ENCODE measurements at regions not wholly inside any gene's neighbourhood (a gene's known extent, or its start where the extent isn't known, plus 50 kb on each side); places are given as distances from the start of the nearest gene placed in this dataset.

DNA sequence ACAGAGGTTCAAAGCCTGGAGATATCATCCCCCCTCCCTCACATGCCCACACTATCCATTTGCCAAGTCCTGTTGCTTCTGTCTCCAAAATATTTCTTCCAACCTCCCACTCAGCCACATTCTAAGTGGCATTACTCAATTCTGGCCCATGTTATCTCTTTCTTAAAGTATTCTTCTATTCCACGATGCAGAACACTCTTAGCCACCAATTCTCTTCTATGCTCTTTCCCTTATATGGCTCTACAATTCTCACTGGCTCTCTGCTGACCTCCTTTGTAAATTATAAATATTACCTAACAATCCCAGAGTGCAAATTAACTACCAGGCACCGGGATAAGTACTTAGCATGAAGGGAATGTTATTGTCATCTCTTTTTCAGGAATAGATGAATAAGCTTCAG is 82.4 kb downstream of the KCNJ2 start:
- FAIRE-seq, result no peak
- no peak overlapping the region for H3K4me3 ChIP-seq (ENCODE audit: control insufficient read depth in 2 of 3, extremely low read depth in 1 of 3, insufficient read depth in 2 of 3, low read depth in 1 of 3, low read length in 3 of 3)
- H3K36me3 ChIP-seq (ENCODE audit: control insufficient read depth in 2 of 2, extremely low read depth in 1 of 2, insufficient read depth in 2 of 2, low read length in 2 of 2), result no peaks in the 10 kb centered on the region
- no peak overlapping the region for H3K27ac ChIP-seq (ENCODE audit: control insufficient read depth, insufficient read depth, low read length)
- H3K4me2 ChIP-seq (ENCODE audit: control insufficient read depth, extremely low read depth, insufficient read depth, low read depth, low read length), result no peak overlapping the region
- DNase-seq (ENCODE audit: low read depth, low spot score), result no peak
- H3K9ac ChIP-seq (ENCODE audit: control insufficient read depth, extremely low read depth, insufficient read depth, low read length), result no peak overlapping the region
- no peaks in the 10 kb centered on the region for H3K79me2 ChIP-seq (ENCODE audit: control insufficient read depth, insufficient read depth, low read length)
- no peaks in the 10 kb centered on the region for H3K4me1 ChIP-seq (ENCODE audit: control insufficient read depth, extremely low read depth, insufficient read depth, low read length)
- no peak overlapping the region for H2AFZ ChIP-seq (ENCODE audit: control insufficient read depth, low read length)
- H3K27me3 ChIP-seq (ENCODE audit: control insufficient read depth, extremely low read depth, insufficient read depth, low read length), result no peaks in the 10 kb centered on the region
- H4K20me1 ChIP-seq (ENCODE audit: control insufficient read depth, extremely low read depth, insufficient read depth, low read length), result no peaks in the 10 kb centered on the region
- H3K9me3 ChIP-seq (ENCODE audit: control insufficient read depth, low read depth, low read length), result no peaks in the 10 kb centered on the region
- dilution Hi-C loops (cut with MboI; ENCODE audit: extremely low pct_ligation_motif_present, low sequenced_read_pairs), result no loop called here
- H3K9me1 ChIP-seq (ENCODE audit: control insufficient read depth, extremely low read depth, insufficient read depth, low read length), result no peaks in the 10 kb centered on the region
- TF ChIP-seq CTCF (optimal IDR thresholded peaks at IDR 0.05 in 1 of 3, IDR thresholded peaks at IDR 0.05 in 1 of 3, conservative IDR thresholded peaks at IDR 0.05 in 1 of 3; ENCODE audit: extremely low read depth in 1 of 3, insufficient read depth in 2 of 3, low read length in 3 of 3) (no peak), EZH2 (IDR thresholded peaks at IDR 0.05; ENCODE audit: low read length) (no peak)

- TF ChIP-seq CTCF (optimal IDR thresholded peaks at IDR 0.05 in 1 of 3, IDR thresholded peaks at IDR 0.05 in 1 of 3, conservative IDR thresholded peaks at IDR 0.05 in 1 of 3; ENCODE audit: extremely low read depth in 1 of 3, insufficient read depth in 2 of 3, low read length in 3 of 3) (no peak), EZH2 (IDR thresholded peaks at IDR 0.05; ENCODE audit: low read length) (no peak)
- no peaks in the 10 kb centered on the region for H3K36me3 ChIP-seq (ENCODE audit: control insufficient read depth in 2 of 2, extremely low read depth in 1 of 2, insufficient read depth in 2 of 2, low read length in 2 of 2)
- H3K4me2 ChIP-seq (ENCODE audit: control insufficient read depth, extremely low read depth, insufficient read depth, low read depth, low read length), result no peak overlapping the region
- H4K20me1 ChIP-seq (ENCODE audit: control insufficient read depth, extremely low read depth, insufficient read depth, low read length), result no peaks in the 10 kb centered on the region
- H3K27me3 ChIP-seq (ENCODE audit: control insufficient read depth, extremely low read depth, insufficient read depth, low read length), result no peaks in the 10 kb centered on the region
- H3K27ac ChIP-seq (ENCODE audit: control insufficient read depth, insufficient read depth, low read length), result no peak overlapping the region
- H3K4me1 ChIP-seq (ENCODE audit: control insufficient read depth, extremely low read depth, insufficient read depth, low read length), result no peaks in the 10 kb centered on the region
- no peaks in the 10 kb centered on the region for H3K9me1 ChIP-seq (ENCODE audit: control insufficient read depth, extremely low read depth, insufficient read depth, low read length)
- H3K9me3 ChIP-seq (ENCODE audit: control insufficient read depth, low read depth, low read length), result no peaks in the 10 kb centered on the region
- no peaks in the 10 kb centered on the region for H3K79me2 ChIP-seq (ENCODE audit: control insufficient read depth, insufficient read depth, low read length)
- no peak overlapping the region for H2AFZ ChIP-seq (ENCODE audit: control insufficient read depth, low read length)
- DNase-seq (ENCODE audit: low read depth, low spot score) (no peak), FAIRE-seq (no peak)
- dilution Hi-C loops (cut with MboI; ENCODE audit: extremely low pct_ligation_motif_present, low sequenced_read_pairs), result no loop called here
- H3K9ac ChIP-seq (ENCODE audit: control insufficient read depth, extremely low read depth, insufficient read depth, low read length), result no peak overlapping the region
- no peak overlapping the region for H3K4me3 ChIP-seq (ENCODE audit: control insufficient read depth in 2 of 3, extremely low read depth in 1 of 3, insufficient read depth in 2 of 3, low read depth in 1 of 3, low read length in 3 of 3)
These were observed 85.6 kb downstream of the KCNJ2 start for GRCh38 chr17:70254735-70255460.

All from keratinocyte (primary cell).